H1 (cell line): ENCODE measurements at regions not wholly inside any gene's neighbourhood (a gene's known extent, or its start where the extent isn't known, plus 50 kb on each side); places are given as distances from the start of the nearest gene placed in this dataset.

Experiments used
- RAD21 ChIP-seq, 2 experiments: IDR thresholded peaks in 1 of 2; conservative IDR thresholded peaks in 1 of 2; 2 replicates each; pipeline ENCODE4 v1.6.1; 2011; ENCODE audit warnings: low read depth in 2 of 2, low read length in 2 of 2, improper control_type of control experiment in 1 of 2, inconsistent platforms in 1 of 2, mild to moderate bottlenecking in 1 of 2, moderate library complexity in 1 of 2
- RFX5 ChIP-seq: IDR thresholded peaks from 2 replicates; pipeline ENCODE4 v1.6.1; 2011; ENCODE audit warnings: low read depth, low read length, improper control_type of control experiment, borderline replicate concordance
- SP4 ChIP-seq: IDR thresholded peaks from 2 replicates; pipeline ENCODE4 v1.6.1; 2012; ENCODE audit warnings: low read length, inconsistent platforms
- SUZ12 ChIP-seq: fragments of 200-600 bp; sonication (generic); IDR thresholded peaks from 2 replicates; pipeline ENCODE4 v1.6.1; 2012; ENCODE audit warnings: mild to moderate bottlenecking, inconsistent platforms, low read length, moderate library complexity, mixed read lengths
- TAF1 ChIP-seq: IDR thresholded peaks from 2 replicates; pipeline ENCODE4 v1.6.1; 2011; ENCODE audit warnings: mild to moderate bottlenecking, low read depth, low read length
- TAF7 ChIP-seq: optimal IDR thresholded peaks from 2 replicates; pipeline ENCODE3; 2011; ENCODE audit warnings: low read depth, mild to moderate bottlenecking, inconsistent platforms, low read length, moderate library complexity, borderline replicate concordance
- TF ChIP-seq, protein P1 (sequence below): IDR thresholded peaks from 2 replicates; pipeline ENCODE4 v1.6.1; 2011; ENCODE audit warnings: low read depth, mild to moderate bottlenecking, low read length; ENCODE audit not compliant: insufficient read depth
- TF ChIP-seq, protein P2 (sequence below): fragments of 300-600 bp; sonication (generic); IDR thresholded peaks from 2 replicates; pipeline ENCODE4 v1.7.1; 2012; ENCODE audit warnings: low read length, moderate library complexity, mild to moderate bottlenecking, inconsistent platforms; ENCODE audit not compliant: insufficient replicate concordance

- no peak for TF ChIP-seq SP4
- no peak for TF ChIP-seq TAF7
- no peak for TF ChIP-seq RAD21 (IDR thresholded peaks at IDR 0.05 in 1 of 2, conservative IDR thresholded peaks at IDR 0.05 in 1 of 2; ENCODE audit: low read depth in 2 of 2, low read length in 2 of 2)
- no peak for TF ChIP-seq SUZ12
- TF ChIP-seq TAF1 = no peak
- no peak for TF ChIP-seq RFX5
- TF ChIP-seq, protein P1, sequence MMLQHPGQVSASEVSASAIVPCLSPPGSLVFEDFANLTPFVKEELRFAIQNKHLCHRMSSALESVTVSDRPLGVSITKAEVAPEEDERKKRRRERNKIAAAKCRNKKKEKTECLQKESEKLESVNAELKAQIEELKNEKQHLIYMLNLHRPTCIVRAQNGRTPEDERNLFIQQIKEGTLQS = no peak
- TF ChIP-seq, protein P2, sequence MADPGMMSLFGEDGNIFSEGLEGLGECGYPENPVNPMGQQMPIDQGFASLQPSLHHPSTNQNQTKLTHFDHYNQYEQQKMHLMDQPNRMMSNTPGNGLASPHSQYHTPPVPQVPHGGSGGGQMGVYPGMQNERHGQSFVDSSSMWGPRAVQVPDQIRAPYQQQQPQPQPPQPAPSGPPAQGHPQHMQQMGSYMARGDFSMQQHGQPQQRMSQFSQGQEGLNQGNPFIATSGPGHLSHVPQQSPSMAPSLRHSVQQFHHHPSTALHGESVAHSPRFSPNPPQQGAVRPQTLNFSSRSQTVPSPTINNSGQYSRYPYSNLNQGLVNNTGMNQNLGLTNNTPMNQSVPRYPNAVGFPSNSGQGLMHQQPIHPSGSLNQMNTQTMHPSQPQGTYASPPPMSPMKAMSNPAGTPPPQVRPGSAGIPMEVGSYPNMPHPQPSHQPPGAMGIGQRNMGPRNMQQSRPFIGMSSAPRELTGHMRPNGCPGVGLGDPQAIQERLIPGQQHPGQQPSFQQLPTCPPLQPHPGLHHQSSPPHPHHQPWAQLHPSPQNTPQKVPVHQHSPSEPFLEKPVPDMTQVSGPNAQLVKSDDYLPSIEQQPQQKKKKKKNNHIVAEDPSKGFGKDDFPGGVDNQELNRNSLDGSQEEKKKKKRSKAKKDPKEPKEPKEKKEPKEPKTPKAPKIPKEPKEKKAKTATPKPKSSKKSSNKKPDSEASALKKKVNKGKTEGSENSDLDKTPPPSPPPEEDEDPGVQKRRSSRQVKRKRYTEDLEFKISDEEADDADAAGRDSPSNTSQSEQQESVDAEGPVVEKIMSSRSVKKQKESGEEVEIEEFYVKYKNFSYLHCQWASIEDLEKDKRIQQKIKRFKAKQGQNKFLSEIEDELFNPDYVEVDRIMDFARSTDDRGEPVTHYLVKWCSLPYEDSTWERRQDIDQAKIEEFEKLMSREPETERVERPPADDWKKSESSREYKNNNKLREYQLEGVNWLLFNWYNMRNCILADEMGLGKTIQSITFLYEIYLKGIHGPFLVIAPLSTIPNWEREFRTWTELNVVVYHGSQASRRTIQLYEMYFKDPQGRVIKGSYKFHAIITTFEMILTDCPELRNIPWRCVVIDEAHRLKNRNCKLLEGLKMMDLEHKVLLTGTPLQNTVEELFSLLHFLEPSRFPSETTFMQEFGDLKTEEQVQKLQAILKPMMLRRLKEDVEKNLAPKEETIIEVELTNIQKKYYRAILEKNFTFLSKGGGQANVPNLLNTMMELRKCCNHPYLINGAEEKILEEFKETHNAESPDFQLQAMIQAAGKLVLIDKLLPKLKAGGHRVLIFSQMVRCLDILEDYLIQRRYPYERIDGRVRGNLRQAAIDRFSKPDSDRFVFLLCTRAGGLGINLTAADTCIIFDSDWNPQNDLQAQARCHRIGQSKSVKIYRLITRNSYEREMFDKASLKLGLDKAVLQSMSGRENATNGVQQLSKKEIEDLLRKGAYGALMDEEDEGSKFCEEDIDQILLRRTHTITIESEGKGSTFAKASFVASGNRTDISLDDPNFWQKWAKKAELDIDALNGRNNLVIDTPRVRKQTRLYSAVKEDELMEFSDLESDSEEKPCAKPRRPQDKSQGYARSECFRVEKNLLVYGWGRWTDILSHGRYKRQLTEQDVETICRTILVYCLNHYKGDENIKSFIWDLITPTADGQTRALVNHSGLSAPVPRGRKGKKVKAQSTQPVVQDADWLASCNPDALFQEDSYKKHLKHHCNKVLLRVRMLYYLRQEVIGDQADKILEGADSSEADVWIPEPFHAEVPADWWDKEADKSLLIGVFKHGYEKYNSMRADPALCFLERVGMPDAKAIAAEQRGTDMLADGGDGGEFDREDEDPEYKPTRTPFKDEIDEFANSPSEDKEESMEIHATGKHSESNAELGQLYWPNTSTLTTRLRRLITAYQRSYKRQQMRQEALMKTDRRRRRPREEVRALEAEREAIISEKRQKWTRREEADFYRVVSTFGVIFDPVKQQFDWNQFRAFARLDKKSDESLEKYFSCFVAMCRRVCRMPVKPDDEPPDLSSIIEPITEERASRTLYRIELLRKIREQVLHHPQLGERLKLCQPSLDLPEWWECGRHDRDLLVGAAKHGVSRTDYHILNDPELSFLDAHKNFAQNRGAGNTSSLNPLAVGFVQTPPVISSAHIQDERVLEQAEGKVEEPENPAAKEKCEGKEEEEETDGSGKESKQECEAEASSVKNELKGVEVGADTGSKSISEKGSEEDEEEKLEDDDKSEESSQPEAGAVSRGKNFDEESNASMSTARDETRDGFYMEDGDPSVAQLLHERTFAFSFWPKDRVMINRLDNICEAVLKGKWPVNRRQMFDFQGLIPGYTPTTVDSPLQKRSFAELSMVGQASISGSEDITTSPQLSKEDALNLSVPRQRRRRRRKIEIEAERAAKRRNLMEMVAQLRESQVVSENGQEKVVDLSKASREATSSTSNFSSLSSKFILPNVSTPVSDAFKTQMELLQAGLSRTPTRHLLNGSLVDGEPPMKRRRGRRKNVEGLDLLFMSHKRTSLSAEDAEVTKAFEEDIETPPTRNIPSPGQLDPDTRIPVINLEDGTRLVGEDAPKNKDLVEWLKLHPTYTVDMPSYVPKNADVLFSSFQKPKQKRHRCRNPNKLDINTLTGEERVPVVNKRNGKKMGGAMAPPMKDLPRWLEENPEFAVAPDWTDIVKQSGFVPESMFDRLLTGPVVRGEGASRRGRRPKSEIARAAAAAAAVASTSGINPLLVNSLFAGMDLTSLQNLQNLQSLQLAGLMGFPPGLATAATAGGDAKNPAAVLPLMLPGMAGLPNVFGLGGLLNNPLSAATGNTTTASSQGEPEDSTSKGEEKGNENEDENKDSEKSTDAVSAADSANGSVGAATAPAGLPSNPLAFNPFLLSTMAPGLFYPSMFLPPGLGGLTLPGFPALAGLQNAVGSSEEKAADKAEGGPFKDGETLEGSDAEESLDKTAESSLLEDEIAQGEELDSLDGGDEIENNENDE = no peak
Measured at GRCh38 chr12:43102546-43103264, 449.3 kb downstream of the ADAMTS20 start (continued).
